NOMO-1 treated with DMSO at 0.1 percent for 48 hours (cell line): ENCODE measurements at regions not wholly inside any gene's neighbourhood (a gene's known extent, or its start where the extent isn't known, plus 50 kb on each side); places are given as distances from the start of the nearest gene placed in this dataset.
"Not testable (repeated sequence)": the region's sequence is repeated elsewhere in the genome, so short reads cannot be mapped to it uniquely, and the experiment has no call there.

Experiments used
- DNase-seq: peaks from one replicate; lab custom pipeline; 2025; ENCODE audit not compliant: unreplicated experiment; lab: John Stamatoyannopoulos, UW

GRCh38 chr4:103887191-103887590, 167.4 kb upstream of the TACR3 start:
- DNase-seq = no peak

DNA sequence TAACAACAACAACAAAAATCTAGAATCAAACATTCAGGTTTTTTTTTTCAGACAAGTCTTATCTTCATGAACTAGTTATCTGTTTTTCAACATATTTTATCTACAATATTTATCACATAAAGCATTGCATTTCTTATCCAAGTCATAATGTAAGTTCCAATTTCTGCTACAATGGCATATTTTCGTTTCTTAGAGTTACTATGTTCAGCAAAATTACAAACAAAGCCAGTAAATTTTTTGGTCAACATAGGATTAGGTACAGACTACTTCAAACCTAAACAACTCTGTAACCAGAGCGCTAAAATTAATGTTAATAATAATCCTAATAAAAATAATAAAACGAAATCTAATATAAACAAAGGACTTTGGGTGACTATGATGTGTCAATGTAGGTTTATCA, 165.4 kb upstream of the TACR3 start:
- no peak for DNase-seq

DNA sequence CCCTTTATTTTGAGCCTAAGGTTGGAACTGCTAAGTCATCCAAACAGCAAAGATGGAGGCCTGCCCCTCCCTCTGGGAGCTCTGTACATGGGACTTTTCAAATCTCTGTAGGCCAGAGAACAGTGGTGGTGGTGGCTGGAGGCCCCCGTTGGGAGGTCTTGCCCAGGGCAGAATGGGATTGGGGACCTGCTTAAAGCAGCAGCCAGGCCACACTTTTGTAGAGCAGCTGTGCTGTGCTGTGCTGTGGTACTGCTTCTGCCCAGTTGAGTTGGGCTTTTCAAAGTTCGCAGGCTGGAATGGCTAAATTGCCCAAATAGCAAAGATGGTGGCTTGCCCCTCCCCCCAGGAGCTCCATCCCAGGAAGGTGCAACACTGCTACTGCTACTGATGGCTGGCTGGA, 147.5 kb upstream of the TACR3 start:
- DNase-seq = no peak

GRCh38 chr4:103853627-103854026, 133.8 kb upstream of the TACR3 start:
- DNase-seq = no peak

DNA sequence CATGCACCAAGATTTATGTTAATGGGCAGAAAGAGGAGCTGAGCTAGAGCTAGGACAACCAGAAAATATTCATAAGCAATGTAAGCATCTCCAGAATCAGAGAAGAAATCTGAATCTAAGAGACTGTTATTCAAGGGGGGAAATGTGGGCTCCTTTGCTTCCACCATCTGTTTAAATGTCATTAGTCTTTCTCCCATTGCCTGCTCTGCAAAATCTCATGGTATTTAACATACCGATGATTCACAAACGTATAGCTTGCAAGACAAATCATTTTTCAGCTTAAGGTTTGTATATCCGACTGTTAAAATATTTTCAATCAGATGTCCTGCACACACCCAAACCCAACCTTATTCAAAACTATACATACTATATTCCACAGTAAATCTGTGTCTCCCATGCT, 133.4 kb upstream of the TACR3 start:
- no peak for DNase-seq

GRCh38 chr4:103845075-103845474, 125.3 kb upstream of the TACR3 start:
- no peak for DNase-seq

DNA sequence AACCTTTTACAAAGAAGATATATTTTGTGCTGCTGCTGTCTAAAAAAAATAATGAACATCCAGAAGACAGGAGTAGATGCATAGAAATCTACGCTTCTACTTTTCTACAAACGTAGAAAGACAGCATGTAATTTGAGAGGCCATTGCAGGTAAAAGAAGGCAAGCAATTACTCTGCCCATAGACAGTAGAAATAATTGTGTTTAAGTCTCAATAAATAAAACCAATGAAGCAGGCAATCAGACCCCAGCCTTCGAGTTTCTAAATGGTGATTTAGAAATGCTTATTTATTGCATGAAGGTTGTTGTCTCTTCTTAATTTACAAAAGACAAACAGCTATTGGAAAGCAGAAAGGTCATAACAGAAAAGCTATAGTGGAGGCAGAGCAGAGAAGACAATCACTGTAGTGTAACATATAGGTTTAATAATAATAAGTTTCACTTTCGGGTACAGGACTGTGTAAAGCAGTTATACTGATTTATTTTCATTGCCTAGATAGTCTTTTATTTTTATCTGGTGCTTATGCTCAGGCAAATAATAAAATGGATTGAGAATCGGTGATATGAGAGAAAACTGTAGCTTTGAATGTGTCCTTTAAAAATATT, 123.0 kb upstream of the TACR3 start:
- DNase-seq = no peak

DNA sequence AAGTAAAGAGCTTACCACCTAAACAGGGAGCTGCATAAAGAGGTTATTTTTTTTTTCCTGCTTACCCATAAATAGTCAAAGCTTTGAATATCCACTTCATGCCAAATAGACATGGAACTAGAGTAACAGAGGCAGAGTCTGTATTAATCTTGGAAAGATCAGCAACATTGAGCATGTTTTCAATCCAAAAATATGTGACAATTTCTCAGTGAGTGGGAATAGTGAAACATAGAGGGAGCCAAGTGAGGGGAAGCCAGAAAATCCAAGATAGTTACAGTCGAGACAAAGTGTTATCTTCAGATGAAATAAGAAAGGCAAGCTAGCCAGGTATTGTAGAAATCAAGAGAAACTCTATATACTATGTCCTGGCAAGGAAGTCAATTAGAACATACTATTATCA, 122.3 kb upstream of the TACR3 start:
- DNase-seq = no peak

DNA sequence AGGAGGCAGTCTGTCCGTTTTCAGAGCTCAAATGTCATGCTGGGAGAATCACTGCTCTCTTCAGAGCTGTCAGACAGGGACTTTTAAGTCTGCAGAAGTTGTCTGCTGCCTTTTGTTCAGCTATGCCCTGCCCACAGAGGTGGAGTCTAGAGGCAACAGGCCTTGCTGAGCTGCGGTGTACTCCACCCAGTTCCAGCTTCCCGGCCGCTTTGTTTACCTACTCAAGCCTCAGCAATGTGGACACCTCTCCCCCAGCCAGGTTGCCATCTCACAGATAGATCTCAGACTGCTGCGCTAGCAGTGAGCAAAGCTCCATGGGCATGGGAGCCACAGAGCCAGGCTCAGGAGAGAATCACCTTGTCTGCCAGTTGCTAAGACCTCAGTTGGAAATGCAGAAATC, 90.5 kb upstream of the TACR3 start:
- not testable (repeated sequence) for DNase-seq

DNA sequence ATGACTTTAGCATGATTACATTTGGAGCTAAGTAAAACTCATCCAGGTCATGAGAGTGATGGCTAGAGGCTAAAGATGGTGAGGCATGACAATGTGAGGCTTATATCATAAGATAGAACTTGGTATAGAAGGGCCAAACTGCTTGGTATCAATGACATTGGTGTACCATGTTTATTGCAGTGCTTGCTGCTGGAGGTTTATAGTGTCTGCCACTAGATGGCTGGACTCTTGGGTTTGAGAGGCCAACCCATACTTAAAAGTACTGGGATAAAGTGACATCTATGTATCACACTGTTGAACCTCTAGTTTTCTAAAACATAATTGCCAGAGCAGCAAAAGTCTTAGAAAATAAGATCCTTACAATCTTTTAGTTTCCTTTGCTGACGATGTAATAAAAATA, 83.0 kb upstream of the TACR3 start:
- DNase-seq = no peak

DNA sequence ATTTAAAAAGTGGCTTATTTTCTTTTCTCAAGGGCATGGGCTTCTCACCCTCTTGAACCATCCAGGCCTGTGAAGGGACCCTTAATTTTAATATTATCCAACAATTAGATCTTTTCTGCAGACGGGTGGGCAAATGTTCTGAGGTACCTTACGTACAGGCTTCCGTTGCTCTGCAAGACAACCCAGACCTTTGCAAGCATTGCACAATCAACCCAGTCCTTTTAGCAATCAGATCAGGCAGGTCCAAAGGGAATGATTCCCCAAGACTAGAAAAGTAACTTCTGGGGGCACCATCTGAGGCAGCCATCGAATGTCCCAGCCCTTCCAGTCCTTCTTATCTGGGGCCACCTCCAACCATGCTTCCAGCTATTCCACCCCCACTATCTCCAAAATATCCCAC, 67.3 kb upstream of the TACR3 start:
- no peak for DNase-seq

DNA sequence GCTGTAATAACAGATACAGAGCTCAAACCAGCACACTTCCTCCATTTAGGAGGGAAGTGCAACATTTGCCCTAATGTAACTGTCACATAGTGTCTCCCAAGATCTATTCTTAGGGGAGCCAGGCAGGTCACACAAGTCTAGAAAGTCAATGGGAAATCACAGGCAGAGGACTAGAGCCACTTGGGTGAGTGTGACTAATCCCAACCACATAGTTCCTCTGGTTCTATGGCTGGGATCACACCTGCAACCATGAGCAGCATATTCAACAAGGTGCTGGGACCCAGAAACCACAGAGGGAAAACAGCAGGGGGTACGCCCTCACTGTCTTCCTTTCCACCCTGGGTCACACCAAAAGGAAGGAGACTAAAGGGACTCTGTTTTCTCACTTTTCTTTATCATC, 66.8 kb upstream of the TACR3 start:
- DNase-seq = no peak

DNA sequence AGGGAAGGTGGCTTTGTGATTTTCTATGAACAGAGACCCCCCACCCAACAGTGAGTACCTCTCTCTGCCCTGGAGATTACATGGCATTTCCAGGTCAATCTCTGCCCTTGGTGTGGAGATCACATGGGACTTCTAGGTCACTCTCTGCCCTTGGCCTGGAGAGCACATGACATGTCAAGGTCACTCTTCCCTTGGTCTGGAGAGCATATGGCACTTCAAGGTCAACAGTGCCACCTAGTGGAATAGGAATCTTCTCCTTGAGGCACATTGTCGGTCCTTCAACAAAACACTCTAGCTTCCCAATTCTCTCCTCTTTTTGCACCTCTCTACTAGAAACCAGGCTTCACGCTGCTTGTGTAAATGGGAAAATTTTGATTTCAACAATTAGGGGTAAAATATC, 66.2 kb upstream of the TACR3 start:
- peak; percentile 35 for DNase-seq

DNA sequence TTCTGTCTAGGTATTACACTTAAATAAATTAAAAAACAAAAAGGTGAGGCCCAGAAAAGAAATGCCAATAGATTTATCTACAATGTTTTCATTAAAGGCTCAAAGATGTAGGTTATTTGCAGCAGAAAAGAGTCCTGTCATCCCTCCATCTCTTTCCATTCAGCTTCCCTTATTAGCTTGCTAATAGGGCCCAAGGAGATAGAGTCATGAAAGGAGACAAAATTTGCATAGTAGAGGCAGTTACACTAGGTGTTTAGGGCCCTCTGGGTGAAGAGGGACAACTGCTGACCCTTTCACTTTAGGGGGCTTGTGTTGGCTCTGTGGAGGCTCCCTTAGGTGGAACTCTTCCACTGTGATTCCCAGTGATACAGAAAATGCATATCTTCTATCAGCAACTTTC, 58.4 kb upstream of the TACR3 start:
- DNase-seq = no peak

GRCh38 chr4:103774326-103774825, 54.6 kb upstream of the TACR3 start:
- DNase-seq = no peak

DNA sequence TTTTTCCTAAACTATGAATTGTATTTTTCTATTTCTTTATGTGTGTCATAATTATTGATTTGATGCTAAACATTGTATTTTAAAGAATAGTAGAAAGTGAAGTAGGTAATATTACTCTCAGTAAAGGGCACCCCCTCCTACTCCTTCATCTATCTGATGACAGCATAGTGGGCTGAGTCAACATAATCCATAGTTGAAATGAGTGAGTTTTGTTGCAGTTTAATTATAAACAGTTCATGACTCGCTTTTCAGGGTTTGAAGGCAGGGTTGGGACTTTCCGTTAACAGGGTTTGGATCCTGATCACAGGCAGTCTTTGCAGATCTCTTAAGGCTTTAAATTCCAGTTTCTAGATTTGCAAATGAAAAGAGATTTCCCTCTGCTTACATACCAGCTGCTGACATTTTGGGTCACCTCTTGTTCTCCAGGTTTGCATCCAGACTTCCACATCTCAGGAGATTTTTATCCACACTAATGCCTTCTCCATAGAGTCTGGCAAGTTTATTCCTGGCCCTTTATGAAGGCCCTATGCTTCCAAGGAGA, 54.0 kb upstream of the TACR3 start:
- no peak for DNase-seq
